Activated CD8-positive, alpha-beta memory T cell treated with anti-CD3 and anti-CD28 coated beads, Interleukin-2, amount 10 ng/mL, durations not matched to agents 7 days and 5 days (primary cell): ENCODE measurements at regions not wholly inside any gene's neighbourhood (a gene's known extent, or its start where the extent isn't known, plus 50 kb on each side); places are given as distances from the start of the nearest gene placed in this dataset.

ENCODE experiments used
- ATAC-seq: fragments of 150-1000 bp; cut with Tn5 transposase; one replicate; pipeline ENCODE4 v1.10.0; 2021; ENCODE audit warnings: moderate library complexity
- CTCF ChIA-PET: fragments of 350-600 bp; sonication (Branson Sonifier 250); formaldehyde crosslinking; loops from one replicate; lab custom pipeline; 2021; ENCODE audit warnings: antibody characterized with exemption; lab: Charles Lee
- DNase-seq: peaks from one replicate; pipeline ENCODE4 v3.0.0-alpha.2; 2020
- H3K27ac Mint-ChIP-seq: one replicate; pipeline ENCODE4 v1.8.0; 2021; ENCODE audit warnings: mild to moderate bottlenecking, mixed read lengths
- H3K27me3 Mint-ChIP-seq: one replicate; pipeline ENCODE4 v1.8.0; 2021; ENCODE audit warnings: mixed read lengths
- H3K36me3 Mint-ChIP-seq: one replicate; pipeline ENCODE4 v1.8.0; 2021; ENCODE audit warnings: mild to moderate bottlenecking, mixed read lengths
- H3K4me1 Mint-ChIP-seq: one replicate; pipeline ENCODE4 v1.8.0; 2021; ENCODE audit warnings: mixed read lengths
- H3K4me3 Mint-ChIP-seq: one replicate; pipeline ENCODE4 v1.8.0; 2021; ENCODE audit warnings: mild to moderate bottlenecking, moderate library complexity, mixed read lengths
- H3K9me3 Mint-ChIP-seq: one replicate; pipeline ENCODE4 v1.8.0; 2022; ENCODE audit warnings: low read depth, mixed read lengths

DNA sequence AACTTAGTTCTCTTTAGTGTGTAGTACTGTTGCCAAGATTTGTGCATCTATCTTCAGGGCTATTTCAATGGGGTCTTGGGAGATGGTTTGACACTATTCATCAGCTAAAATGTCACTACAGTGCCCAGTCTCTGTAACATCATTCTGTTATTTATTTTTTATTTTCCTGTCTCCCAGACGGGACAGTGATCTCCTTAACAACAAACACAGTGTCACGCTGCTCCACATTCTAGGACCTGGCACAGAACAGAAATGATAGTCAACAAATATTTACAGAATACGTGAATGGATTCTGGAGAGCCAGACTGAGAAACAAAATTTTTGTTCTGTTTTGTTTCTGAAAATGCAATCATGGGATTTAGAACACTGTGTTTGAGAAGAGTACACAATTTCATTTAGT lies 937.7 kb upstream of the LRRN3 start:
- no peak for ATAC-seq
- Mint-ChIP-seq H3K4me3 (no peak overlapping the region), H3K36me3 (no peaks in the 10 kb centered on the region), H3K27ac (no peak overlapping the region), H3K4me1 (no peaks in the 10 kb centered on the region), H3K27me3 (no peaks in the 10 kb centered on the region), H3K9me3 (no peaks in the 10 kb centered on the region)
- DNase-seq: no peak
- CTCF ChIA-PET: no interaction called here

DNA sequence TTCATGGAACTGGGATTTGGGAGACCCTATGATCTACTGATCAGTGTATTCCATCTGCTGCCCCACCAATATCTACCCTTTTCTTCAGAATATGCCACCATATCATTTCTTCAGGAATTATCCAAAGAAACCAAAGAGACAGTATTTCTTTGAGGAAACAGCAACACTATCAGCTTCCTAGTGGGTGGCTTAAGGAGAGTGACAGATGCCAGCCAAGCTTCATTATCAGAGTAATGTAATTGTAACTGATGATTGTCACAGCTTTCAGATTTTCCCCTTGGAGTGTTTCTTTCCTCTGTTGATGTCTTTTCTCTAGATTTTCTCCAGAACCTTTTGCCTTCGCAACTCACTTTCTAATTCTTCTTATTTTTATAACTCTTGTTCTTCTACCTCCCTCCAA lies 934.4 kb upstream of the LRRN3 start:
- Mint-ChIP-seq H3K27ac (no peak overlapping the region), H3K9me3 (no peaks in the 10 kb centered on the region), H3K36me3 (no peaks in the 10 kb centered on the region), H3K27me3 (no peaks in the 10 kb centered on the region), H3K4me1 (no peaks in the 10 kb centered on the region), H3K4me3 (no peak overlapping the region)
- DNase-seq (no peak), ATAC-seq (no peak)
- CTCF ChIA-PET: no interaction called here

DNA sequence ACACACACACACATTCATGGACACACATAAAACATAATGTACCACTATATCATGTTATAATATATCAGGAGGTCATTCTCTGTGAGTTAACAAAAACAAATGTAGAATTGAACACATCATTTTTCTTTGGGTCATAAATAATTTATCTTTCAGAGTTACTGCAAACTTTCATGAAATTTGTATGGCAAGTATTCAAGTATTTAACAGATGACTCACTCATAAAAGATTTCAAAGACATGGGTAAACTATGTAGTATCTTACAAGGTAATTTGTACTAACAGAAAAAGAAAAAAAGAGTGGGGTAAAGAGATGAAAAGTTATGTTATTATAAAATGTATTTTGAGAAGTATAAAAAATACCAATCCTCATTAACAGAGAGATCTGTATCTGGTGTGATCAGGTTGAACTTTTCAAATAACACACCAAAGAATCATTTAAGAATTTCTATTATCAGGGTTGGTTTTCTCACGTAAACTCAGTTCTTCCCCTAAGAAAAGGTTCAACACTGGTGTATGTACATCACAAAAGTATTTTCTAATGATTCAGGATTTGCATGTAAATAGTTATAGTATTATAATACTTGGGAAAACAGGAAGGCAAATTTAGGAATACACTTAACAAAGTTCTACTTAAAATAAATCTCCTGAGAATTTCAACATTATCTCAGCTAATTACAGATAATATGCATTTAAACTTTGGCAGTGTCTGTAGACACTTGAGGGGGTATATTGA lies 933.1 kb upstream of the LRRN3 start:
- DNase-seq (no peak), ATAC-seq (no peak)
- Mint-ChIP-seq H3K27ac (no peak overlapping the region), H3K4me1 (no peaks in the 10 kb centered on the region), H3K36me3 (no peaks in the 10 kb centered on the region), H3K4me3 (no peak overlapping the region), H3K9me3 (no peaks in the 10 kb centered on the region), H3K27me3 (no peaks in the 10 kb centered on the region)
- CTCF ChIA-PET: no interaction called here

DNA sequence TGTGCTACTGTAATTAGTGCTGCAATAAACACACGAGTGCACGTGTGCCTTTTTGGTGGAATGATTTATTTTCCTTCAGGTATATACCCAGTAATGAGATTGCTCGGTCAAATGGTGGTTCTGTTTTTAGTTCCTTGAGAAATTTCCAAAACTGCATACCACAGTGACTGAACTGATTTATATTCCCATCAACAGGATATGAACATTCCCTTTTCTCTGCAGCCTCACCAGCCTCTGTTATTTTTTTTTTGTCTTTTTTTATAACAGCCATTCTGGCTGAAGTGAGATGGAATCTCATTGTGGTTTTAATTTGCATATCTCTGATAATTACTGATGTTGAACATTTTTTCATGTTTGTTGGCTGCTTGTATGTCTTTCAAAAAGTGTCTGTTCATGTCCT lies 922.9 kb upstream of the LRRN3 start:
- Mint-ChIP-seq H3K27ac (no peak overlapping the region), H3K4me3 (no peak overlapping the region), H3K4me1 (no peaks in the 10 kb centered on the region), H3K27me3 (no peaks in the 10 kb centered on the region), H3K36me3 (no peaks in the 10 kb centered on the region), H3K9me3 (no peaks in the 10 kb centered on the region)
- no peak for DNase-seq
- CTCF ChIA-PET: no interaction called here
- ATAC-seq: no peak

DNA sequence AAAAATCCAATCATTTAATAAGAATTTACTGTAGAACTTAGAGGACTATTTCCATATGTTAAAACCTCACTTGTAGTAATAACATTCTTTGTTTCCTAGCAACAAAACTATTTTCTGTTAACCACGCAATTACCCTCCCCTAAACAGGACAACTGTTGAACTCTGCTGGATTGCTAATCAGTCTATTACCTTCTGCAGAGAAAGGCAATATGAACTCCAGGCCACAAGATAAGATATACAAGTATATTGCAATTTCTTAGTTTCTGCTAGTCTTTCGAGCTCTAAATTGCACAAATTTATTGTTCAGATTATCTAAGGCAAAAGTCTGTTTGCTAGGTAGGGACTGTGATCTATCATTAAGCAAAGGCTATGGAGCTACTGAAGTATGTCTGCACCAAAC lies 920.1 kb upstream of the LRRN3 start:
- no peaks in the 10 kb centered on the region for H3K27me3 Mint-ChIP-seq
- DNase-seq (no peak), ATAC-seq (no peak)
- H3K4me1 Mint-ChIP-seq: no peaks in the 10 kb centered on the region
- peaks cover 3% of the 10 kb centered on the region for H3K9me3 Mint-ChIP-seq
- CTCF ChIA-PET: no interaction called here
- no peak overlapping the region for H3K27ac Mint-ChIP-seq
- no peak overlapping the region for H3K4me3 Mint-ChIP-seq
- H3K36me3 Mint-ChIP-seq: no peaks in the 10 kb centered on the region

DNA sequence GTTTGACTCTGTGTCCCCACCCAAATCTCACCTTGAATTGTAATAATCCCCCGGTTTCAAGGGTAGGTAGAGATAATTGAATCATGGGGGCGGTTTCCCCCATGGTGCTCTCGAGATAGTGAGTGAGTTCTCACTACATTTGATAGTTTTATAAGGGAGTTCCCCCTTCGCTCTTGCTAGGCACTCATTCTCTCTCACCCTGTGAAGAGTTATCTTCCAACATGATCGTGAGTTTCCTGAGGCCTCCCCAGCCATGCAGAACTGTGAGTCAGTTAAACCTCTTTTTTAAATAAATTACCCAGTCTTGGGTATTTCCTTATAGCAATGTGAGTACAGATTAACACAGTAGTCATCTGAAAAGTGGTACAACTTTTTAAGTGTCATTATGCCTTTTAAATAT lies 913.5 kb upstream of the LRRN3 start:
- no peak for ATAC-seq
- no peaks in the 10 kb centered on the region for H3K36me3 Mint-ChIP-seq
- H3K27ac Mint-ChIP-seq: no peak overlapping the region
- no peak for DNase-seq
- H3K27me3 Mint-ChIP-seq: no peaks in the 10 kb centered on the region
- no peak overlapping the region for H3K4me3 Mint-ChIP-seq
- no peaks in the 10 kb centered on the region for H3K4me1 Mint-ChIP-seq
- CTCF ChIA-PET: no interaction called here
- H3K9me3 Mint-ChIP-seq: peaks cover 3% of the 10 kb centered on the region

DNA sequence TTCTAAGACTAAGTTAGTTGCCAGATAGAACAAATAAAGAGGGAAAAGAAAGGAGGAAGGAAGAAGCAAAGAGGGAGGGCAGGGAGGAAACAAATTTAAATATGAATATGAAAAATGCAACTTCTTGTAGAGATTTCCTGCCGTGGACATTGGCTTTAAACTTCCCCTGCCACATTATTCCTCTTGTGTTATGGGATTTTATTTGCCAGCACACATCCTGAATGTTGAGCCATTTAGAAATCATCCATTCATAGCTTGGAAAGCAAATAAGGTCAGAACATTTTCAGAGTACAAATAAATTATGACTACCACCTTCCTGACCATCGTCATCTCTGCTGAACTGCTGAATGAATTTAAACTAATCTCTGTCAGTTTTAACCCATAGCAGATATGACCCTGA lies 911.9 kb upstream of the LRRN3 start:
- ATAC-seq (no peak), DNase-seq (no peak)
- Mint-ChIP-seq H3K9me3 (peaks cover under 1% of the 10 kb centered on the region), H3K27ac (no peak overlapping the region), H3K4me1 (no peaks in the 10 kb centered on the region), H3K27me3 (no peaks in the 10 kb centered on the region), H3K36me3 (no peaks in the 10 kb centered on the region), H3K4me3 (no peak overlapping the region)
- CTCF ChIA-PET: no interaction called here

DNA sequence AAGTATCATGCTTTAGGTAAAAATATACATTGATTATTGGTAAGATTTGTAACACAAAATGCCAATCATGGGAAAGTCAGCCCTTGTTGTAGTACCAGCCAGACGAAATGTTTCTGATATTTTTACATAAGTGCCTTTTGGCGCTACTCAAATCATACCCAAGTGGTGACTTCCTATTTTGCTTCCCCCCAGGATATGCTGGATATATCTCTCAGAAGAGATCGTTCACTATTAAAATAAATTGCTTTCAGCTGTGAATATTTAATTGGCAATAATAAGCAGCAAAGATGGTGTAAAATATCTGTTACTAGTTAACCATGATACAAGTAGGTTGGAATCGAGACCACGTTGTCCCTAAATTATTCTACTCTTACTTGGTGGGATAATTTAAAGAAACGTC lies 909.2 kb upstream of the LRRN3 start:
- Mint-ChIP-seq H3K27me3 (no peaks in the 10 kb centered on the region), H3K27ac (no peak overlapping the region), H3K36me3 (no peaks in the 10 kb centered on the region), H3K9me3 (peaks cover 3% of the 10 kb centered on the region), H3K4me3 (no peak overlapping the region), H3K4me1 (no peaks in the 10 kb centered on the region)
- CTCF ChIA-PET: no interaction called here
- DNase-seq (no peak), ATAC-seq (no peak)

DNA sequence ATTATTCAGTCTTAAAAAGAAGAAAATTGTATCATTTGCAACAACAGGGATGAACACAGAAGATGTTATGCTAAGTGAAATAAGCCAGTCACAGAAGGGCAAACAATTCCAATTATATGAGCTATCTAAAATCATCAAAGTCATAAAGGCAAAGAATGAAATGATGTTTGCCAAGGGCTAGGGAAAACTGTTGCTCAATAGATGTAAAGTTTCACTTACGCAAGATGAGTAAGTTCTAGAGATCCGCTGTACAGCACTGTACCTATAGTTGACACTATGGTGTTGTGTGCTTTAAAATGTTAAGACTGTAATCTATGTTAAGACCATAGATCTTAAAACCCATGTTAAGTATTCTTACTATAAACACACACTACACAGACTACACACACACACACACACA lies 904.6 kb upstream of the LRRN3 start:
- no peak overlapping the region for H3K4me3 Mint-ChIP-seq
- H3K9me3 Mint-ChIP-seq: peaks cover 8% of the 10 kb centered on the region
- ATAC-seq (no peak), DNase-seq (no peak)
- CTCF ChIA-PET: no interaction called here
- H3K27me3 Mint-ChIP-seq: no peaks in the 10 kb centered on the region
- no peaks in the 10 kb centered on the region for H3K4me1 Mint-ChIP-seq
- H3K36me3 Mint-ChIP-seq: no peaks in the 10 kb centered on the region
- no peak overlapping the region for H3K27ac Mint-ChIP-seq

DNA sequence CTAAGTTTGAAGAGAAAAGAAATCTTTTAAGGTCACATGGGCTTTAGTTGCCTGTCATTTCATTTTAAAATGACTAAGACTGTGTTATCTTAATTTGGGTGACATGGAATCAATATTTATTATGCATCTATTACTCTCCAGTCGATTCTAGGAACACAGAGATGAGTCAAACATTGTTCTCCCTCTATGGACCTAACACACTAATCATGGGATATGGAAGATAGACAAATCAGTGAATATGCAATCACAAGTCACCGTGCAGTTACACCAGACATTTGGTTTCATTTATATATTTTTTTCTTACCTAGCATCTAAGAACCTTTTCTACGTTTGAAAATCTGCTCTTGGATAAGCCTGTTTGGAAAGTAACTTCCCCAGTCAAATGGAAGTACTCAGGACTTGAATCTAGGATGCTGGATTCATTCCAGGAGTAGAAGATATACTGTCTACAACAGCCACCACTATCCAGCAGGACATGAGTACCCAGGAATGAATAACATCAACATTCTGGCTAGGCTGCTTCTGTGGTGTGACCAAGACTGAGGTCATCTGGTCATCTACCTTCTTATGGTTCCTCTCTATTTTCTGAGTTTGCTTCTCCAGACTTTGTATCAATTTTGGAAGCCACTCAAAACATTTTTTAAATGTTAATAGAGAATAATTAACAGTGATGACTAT lies 902.9 kb upstream of the LRRN3 start:
- Mint-ChIP-seq H3K4me3 (no peak overlapping the region), H3K27me3 (no peaks in the 10 kb centered on the region), H3K27ac (no peak overlapping the region), H3K9me3 (peaks cover 8% of the 10 kb centered on the region), H3K36me3 (no peaks in the 10 kb centered on the region), H3K4me1 (no peaks in the 10 kb centered on the region)
- no peak for ATAC-seq
- DNase-seq: no peak
- CTCF ChIA-PET: no interaction called here

DNA sequence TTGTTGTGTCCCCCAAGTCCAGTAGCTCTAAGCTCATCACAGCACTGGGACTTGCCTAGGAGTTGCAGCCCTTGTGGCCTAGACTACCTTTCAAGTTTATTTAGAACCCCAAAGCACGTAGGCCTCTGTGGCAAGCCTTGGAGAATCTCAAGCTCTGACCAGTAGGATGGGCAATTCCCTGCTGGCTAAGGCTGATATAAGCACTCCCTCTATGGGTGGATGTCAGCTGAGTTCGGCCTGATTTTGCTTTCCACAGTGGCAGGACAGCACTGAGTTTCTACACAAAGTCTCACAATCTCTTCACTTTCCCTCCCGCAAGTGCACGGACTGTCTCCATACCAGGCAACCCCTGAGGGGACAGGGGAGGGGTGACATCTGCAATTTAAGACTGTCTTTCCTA lies 886.4 kb upstream of the LRRN3 start:
- ATAC-seq: no peak
- no peak overlapping the region for H3K27ac Mint-ChIP-seq
- H3K27me3 Mint-ChIP-seq: no peaks in the 10 kb centered on the region
- no peaks in the 10 kb centered on the region for H3K9me3 Mint-ChIP-seq
- CTCF ChIA-PET: no interaction called here
- no peak for DNase-seq
- no peaks in the 10 kb centered on the region for H3K4me1 Mint-ChIP-seq
- H3K36me3 Mint-ChIP-seq: no peaks in the 10 kb centered on the region
- no peak overlapping the region for H3K4me3 Mint-ChIP-seq

DNA sequence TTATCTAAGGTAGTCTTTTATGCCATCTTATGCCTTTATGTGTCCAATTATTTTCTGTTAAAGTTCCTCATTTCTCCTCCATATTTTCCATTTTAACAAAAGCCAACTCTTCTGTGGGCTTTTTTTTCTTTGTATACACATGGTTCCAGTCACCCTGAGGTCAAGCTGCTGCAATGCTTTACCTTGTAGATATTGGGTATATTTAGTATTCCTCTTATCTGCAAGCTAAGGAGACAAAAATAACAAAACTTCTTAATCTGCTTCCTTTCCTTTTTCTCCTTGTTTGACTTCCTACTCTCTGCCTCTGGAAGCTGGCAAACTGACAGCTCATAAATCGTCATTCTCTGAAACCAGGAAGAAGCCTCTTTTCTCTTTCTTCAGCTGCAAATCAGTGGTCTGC lies 885.0 kb upstream of the LRRN3 start:
- Mint-ChIP-seq H3K9me3 (no peaks in the 10 kb centered on the region), H3K27ac (no peak overlapping the region), H3K4me1 (no peaks in the 10 kb centered on the region), H3K27me3 (no peaks in the 10 kb centered on the region), H3K4me3 (no peak overlapping the region), H3K36me3 (no peaks in the 10 kb centered on the region)
- ATAC-seq (no peak), DNase-seq (no peak)
- CTCF ChIA-PET: no interaction called here

DNA sequence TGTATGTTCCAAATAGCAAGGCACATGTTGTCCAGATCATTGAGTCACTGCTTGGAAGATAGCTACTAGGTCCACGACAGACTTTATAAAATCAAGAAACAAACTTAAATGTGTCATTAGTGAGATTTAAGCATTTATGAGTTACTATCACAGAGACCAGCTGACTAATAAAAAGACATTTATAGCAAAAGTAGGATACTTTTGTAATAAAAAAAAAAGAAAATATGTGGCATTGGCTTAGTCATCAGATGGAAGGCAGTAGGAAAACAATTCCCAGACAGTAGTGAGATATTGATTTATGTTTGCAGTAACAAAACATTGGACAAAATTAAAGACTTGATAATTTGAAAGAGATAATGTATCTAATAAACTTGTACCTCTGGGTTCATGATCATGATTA lies 881.0 kb upstream of the LRRN3 start:
- H3K27me3 Mint-ChIP-seq: no peaks in the 10 kb centered on the region
- CTCF ChIA-PET: no interaction called here
- DNase-seq (no peak), ATAC-seq (no peak)
- H3K4me1 Mint-ChIP-seq: no peaks in the 10 kb centered on the region
- H3K36me3 Mint-ChIP-seq: no peaks in the 10 kb centered on the region
- H3K4me3 Mint-ChIP-seq: no peak overlapping the region
- H3K27ac Mint-ChIP-seq: no peak overlapping the region
- H3K9me3 Mint-ChIP-seq: no peaks in the 10 kb centered on the region

DNA sequence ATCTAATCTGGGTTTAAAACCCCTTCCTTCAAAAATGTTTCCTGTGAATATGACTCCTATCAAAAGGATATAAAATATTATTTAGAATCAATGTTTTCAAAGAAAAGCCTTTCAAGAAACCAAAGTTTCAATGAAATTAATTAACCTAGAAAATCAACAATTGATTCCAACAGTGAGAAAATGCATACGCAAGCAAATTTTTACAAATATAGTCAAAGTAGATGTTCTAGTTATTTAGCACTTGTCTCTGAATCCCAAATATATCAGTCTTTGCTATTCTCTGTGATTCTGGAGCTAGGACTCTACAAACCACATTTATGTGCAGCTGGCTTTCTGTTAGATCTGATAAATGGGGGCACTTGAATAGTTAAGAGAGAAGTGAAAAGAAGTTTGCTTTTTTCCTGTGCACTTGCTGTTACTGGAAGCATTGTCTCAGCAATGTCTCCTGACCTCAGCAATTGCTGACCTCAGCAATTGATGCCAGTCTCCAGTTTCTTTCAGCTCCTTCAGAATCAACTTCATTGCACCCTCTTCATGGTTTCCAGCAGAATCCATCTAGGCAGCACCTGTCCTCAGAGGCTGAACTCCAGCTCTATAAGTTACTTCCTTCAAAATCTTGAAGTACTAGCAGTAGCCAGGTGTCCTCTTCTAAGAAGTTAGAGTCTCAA lies 879.9 kb upstream of the LRRN3 start:
- Mint-ChIP-seq H3K4me1 (no peaks in the 10 kb centered on the region), H3K36me3 (no peaks in the 10 kb centered on the region), H3K9me3 (no peaks in the 10 kb centered on the region), H3K4me3 (no peak overlapping the region), H3K27ac (no peak overlapping the region), H3K27me3 (no peaks in the 10 kb centered on the region)
- ATAC-seq (no peak), DNase-seq (no peak)
- CTCF ChIA-PET: no interaction called here
